ENCODE measurements at regions not wholly inside any gene's neighbourhood (a gene's known extent, or its start where the extent isn't known, plus 50 kb on each side); places are given as distances from the start of the nearest gene placed in this dataset.

DNA sequence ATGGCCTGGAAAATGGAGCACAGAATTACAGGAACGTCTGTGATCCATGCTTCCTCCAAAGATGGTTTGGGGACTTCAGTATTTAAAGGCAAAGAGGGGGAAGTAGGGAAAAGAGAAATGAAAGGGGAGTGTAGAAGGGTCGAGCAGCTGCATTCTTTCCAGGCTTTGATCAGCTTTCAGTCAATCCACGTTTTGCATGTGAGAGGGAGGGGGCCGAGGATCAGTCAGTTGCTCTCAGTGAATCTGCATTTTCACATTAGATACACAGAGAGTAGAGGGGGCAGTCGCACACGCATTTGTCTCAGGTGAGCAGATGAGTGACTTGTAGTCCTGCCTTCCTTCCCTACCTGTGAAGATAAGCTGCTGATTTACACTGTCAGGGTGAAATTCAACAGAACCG is 78.8 kb downstream of the FOXF2 start:
- no peak overlapping the region for H3K14ac ChIP-seq (replicated peaks; ENCODE audit: low read depth, low read length)
- in situ Hi-C loops (cut with MboI; ENCODE audit: low sequenced_read_pairs): no loop called here
- no peak overlapping the region for H2BK120ac ChIP-seq (ENCODE audit: low read depth, low read length)
- ATAC-seq (ENCODE audit: low read depth) (no peak), DNase-seq (no peak)
- no peak overlapping the region for H4K5ac ChIP-seq (ENCODE audit: low read depth, low read length)
- H3K4ac ChIP-seq (ENCODE audit: low read depth, low read length): no peak overlapping the region
- no peak overlapping the region for H3K9ac ChIP-seq (ENCODE audit: low read depth, low read length)
- no peaks in the 10 kb centered on the region for H3K9me3 ChIP-seq (ENCODE audit: control insufficient read depth, insufficient read depth, low read length)
- 40% methylated on average over 1 of the region's 7 CpGs; no CpG with 5 or more reads in 1 of the 2 experiments for WGBS, 2 experiments (ENCODE audit: extremely low coverage in 2 of 2, insufficient read length in 1 of 2)
- no peak for TF ChIP-seq RCOR1 (IDR thresholded peaks at IDR 0.05; ENCODE audit: insufficient replicate concordance, low read length)
- no peak for TF ChIP-seq CHD1 (IDR thresholded peaks at IDR 0.05; ENCODE audit: low read depth, low read length)
- no peak for TF ChIP-seq FOS (IDR thresholded peaks at IDR 0.05; ENCODE audit: low read depth, low read length)
- TF ChIP-seq RFX5 (IDR thresholded peaks at IDR 0.05; ENCODE audit: low read depth, low read length): no peak
- TF ChIP-seq, protein P1, sequence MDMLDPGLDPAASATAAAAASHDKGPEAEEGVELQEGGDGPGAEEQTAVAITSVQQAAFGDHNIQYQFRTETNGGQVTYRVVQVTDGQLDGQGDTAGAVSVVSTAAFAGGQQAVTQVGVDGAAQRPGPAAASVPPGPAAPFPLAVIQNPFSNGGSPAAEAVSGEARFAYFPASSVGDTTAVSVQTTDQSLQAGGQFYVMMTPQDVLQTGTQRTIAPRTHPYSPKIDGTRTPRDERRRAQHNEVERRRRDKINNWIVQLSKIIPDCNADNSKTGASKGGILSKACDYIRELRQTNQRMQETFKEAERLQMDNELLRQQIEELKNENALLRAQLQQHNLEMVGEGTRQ (IDR thresholded peaks at IDR 0.05; ENCODE audit: low read depth, low read length): no peak
- TF ChIP-seq CEBPB (IDR thresholded peaks at IDR 0.05; ENCODE audit: low read depth, low read length): no peak
- TF ChIP-seq POLR2A (IDR thresholded peaks at IDR 0.05; ENCODE audit: low read depth, low read length): no peak
- TF ChIP-seq SMC3 (IDR thresholded peaks at IDR 0.05; ENCODE audit: low read depth, low read length): no peak
- no peak for TF ChIP-seq MAZ (IDR thresholded peaks at IDR 0.05; ENCODE audit: borderline replicate concordance, low read depth, low read length)
- TF ChIP-seq, protein P2, sequence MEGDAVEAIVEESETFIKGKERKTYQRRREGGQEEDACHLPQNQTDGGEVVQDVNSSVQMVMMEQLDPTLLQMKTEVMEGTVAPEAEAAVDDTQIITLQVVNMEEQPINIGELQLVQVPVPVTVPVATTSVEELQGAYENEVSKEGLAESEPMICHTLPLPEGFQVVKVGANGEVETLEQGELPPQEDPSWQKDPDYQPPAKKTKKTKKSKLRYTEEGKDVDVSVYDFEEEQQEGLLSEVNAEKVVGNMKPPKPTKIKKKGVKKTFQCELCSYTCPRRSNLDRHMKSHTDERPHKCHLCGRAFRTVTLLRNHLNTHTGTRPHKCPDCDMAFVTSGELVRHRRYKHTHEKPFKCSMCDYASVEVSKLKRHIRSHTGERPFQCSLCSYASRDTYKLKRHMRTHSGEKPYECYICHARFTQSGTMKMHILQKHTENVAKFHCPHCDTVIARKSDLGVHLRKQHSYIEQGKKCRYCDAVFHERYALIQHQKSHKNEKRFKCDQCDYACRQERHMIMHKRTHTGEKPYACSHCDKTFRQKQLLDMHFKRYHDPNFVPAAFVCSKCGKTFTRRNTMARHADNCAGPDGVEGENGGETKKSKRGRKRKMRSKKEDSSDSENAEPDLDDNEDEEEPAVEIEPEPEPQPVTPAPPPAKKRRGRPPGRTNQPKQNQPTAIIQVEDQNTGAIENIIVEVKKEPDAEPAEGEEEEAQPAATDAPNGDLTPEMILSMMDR (conservative IDR thresholded peaks at IDR 0.05; ENCODE audit: low read depth, low read length): no peak
- TF ChIP-seq BHLHE40 (IDR thresholded peaks at IDR 0.05; ENCODE audit: low read depth, low read length): no peak
- no peak for TF ChIP-seq MXI1 (IDR thresholded peaks at IDR 0.05; ENCODE audit: borderline replicate concordance, low read depth, low read length)
- no peak for TF ChIP-seq RAD21 (IDR thresholded peaks at IDR 0.05; ENCODE audit: low read length)
- TF ChIP-seq, protein P3, sequence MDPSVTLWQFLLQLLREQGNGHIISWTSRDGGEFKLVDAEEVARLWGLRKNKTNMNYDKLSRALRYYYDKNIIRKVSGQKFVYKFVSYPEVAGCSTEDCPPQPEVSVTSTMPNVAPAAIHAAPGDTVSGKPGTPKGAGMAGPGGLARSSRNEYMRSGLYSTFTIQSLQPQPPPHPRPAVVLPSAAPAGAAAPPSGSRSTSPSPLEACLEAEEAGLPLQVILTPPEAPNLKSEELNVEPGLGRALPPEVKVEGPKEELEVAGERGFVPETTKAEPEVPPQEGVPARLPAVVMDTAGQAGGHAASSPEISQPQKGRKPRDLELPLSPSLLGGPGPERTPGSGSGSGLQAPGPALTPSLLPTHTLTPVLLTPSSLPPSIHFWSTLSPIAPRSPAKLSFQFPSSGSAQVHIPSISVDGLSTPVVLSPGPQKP (IDR thresholded peaks at IDR 0.05; ENCODE audit: borderline replicate concordance, low read depth, low read length): no peak
- TF ChIP-seq MAFK (IDR thresholded peaks at IDR 0.05; ENCODE audit: low read depth, low read length): no peak
- TF ChIP-seq NFE2L2 (IDR thresholded peaks at IDR 0.05; ENCODE audit: low read depth, low read length): no peak
- no peak overlapping the region for H2BK5ac ChIP-seq (ENCODE audit: low read depth, low read length, poor library complexity, severe bottlenecking)
- no peak overlapping the region for H3K4me3 ChIP-seq (ENCODE audit: insufficient read depth, low read depth, low read length)
- H3K79me1 ChIP-seq (ENCODE audit: low read depth in 1 of 2, low read length in 2 of 2): no peaks in the 10 kb centered on the region
- no peaks in the 10 kb centered on the region for H3K36me3 ChIP-seq (ENCODE audit: control insufficient read depth, insufficient read depth, low read length)
- H2BK20ac ChIP-seq (ENCODE audit: low read depth, low read length): no peak overlapping the region
- no peaks in the 10 kb centered on the region for H4K20me1 ChIP-seq (ENCODE audit: insufficient read depth, low read length)
- no peak overlapping the region for H3K18ac ChIP-seq (ENCODE audit: low read depth, low read length)
- no peak overlapping the region for H4K91ac ChIP-seq (ENCODE audit: insufficient read depth, low read depth, low read length)
- H2AFZ ChIP-seq (replicated peaks; ENCODE audit: low read length, poor library complexity): no peak overlapping the region
- H3K9me1 ChIP-seq (ENCODE audit: insufficient read depth, low read length): no peaks in the 10 kb centered on the region
- no peak overlapping the region for H3K27ac ChIP-seq (ENCODE audit: insufficient read depth, low read length)
- no peak overlapping the region for H3K4me2 ChIP-seq (ENCODE audit: low read depth, low read length)
- dilution Hi-C loops (cut with HindIII; ENCODE audit: low sequenced_read_pairs, unreplicated experiment): no loop called here
- no peak overlapping the region for H2BK15ac ChIP-seq (ENCODE audit: low read depth, low read length)
- intact Hi-C loops (cut with micrococcal nuclease): no loop called here
- H3K4me1 ChIP-seq (ENCODE audit: control insufficient read depth, insufficient read depth, low read length): no peaks in the 10 kb centered on the region
- no peak overlapping the region for H2AK9ac ChIP-seq (replicated peaks; ENCODE audit: low read depth, low read length, poor library complexity)
- no peak overlapping the region for H2AK5ac ChIP-seq (ENCODE audit: low read depth, low read length)
- ChIA-PET POLR2A (ENCODE audit: unreplicated experiment) (no interaction called here), CTCF (no interaction called here)
- no peak overlapping the region for H3K23ac ChIP-seq (ENCODE audit: low read depth, low read length)
- H3K56ac ChIP-seq (ENCODE audit: extremely low read depth, insufficient read depth, low read length): no peak overlapping the region
- no TSS peak for BruUV-seq (replicated peaks)
- no peak overlapping the region for H4K8ac ChIP-seq (ENCODE audit: low read depth in 2 of 2, low read length in 2 of 2)
- peaks cover 8% of the 10 kb centered on the region for H3K27me3 ChIP-seq (ENCODE audit: control insufficient read depth, insufficient read depth, low read length)

All from IMR-90 (cell line).